ENCODE measurements at regions not wholly inside any gene's neighbourhood (a gene's known extent, or its start where the extent isn't known, plus 50 kb on each side); places are given as distances from the start of the nearest gene placed in this dataset.

DNA sequence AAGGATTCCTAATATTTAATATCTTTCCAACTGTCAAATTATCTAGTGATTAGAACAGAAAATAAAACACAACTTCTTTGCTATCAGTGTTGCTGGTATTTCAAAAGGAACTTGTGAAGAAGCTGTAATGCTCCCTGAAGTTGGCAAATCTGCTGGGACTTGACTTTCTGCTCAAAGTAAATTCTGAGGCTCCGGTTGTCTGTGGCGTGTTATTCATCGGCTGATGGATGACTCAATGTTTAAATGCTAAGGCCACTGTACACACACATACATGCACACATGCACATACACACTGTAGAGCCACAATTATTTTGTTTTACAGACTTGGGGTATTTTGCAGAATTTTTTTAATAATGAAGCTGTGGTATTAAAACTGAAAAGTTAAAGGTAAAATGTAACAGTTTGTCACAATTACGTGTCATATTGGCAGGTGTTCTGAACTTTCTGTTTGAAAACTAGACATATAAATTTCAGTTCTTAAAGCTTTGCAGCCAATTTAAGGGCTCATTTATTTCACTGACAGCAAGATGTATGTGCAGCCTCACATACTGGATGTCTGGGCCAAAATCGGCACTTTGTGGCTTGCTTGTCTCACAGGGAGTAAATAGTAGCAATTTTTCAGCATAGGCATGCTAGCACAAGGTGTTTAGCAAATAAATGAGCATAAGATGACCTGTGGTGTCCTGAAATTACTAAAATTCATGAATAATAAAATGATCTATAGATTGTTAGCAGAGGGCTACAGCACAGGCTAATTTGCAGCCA, 1691.7 kb upstream of the PCDH20 start:
- intact Hi-C loops (cut with DNase I) = no loop called here
- DNase-seq (ENCODE audit: low spot score) = no peak

DNA sequence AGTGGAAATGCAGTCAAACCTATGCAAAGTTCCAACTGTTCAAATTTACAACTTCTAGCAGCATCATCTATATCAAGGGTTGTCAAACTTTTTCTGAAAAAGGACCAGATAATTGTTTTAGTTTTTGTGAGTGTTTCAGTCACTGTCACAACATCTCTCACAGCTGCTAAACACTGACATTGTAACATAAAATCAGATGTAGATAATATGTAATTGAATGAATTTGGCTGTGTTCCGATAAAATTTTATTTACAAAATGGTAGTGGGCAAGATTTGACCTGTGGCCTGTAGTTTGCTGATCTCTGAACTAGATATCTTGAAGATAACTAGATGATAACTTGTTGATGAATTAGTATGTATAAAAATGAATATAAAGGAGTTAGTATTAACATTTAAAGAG, 1679.1 kb upstream of the PCDH20 start:
- DNase-seq (ENCODE audit: low spot score) = no peak
- intact Hi-C loops (cut with DNase I) = no loop called here

DNA sequence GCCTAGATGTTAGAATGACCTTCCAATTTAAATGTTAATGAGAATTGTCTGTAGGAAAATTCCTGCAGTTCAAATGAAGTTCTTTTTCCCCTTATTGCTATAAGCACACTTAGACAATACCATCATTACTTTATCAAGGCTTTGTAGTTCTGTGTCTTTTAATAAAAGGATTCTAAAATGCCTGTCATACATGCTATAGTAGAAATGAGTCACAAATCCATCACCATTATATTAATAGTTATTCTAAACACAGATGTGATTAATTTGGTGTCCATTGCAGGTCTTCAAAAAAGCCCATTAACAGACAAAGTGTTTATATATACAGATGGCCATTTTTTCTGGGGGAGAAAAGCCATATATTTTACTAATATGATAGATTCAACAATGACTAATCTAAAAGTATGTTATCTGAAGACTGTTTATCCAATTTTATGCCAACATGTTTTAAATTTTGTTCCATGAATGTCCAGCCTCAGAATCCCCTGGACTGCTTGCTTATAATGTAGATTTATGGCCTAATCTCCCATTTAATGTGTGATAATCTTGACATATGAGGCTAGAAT, 1678.3 kb upstream of the PCDH20 start:
- intact Hi-C loops (cut with DNase I) = no loop called here
- no peak for DNase-seq (ENCODE audit: low spot score)

DNA sequence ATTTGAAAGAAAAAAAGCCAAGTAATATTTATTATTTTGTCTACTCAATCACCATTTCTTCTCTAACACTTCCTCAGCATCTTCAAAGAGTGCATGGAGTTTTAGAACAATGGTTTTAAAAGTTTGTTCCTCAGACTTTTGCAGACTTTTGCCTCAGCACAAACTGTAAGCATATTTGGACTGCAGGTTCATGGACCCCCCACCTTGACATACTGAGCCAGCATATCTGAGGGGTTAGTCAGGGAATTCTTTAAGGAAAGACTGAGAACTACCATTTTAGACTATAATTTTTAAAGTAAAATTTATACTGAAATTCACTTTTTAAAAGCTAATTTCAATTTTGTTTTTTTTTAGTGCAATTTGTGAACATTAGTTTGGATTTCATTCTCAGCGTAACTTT, 1676.8 kb upstream of the PCDH20 start:
- no peak for DNase-seq (ENCODE audit: low spot score)
- intact Hi-C loops (cut with DNase I) = no loop called here

DNA sequence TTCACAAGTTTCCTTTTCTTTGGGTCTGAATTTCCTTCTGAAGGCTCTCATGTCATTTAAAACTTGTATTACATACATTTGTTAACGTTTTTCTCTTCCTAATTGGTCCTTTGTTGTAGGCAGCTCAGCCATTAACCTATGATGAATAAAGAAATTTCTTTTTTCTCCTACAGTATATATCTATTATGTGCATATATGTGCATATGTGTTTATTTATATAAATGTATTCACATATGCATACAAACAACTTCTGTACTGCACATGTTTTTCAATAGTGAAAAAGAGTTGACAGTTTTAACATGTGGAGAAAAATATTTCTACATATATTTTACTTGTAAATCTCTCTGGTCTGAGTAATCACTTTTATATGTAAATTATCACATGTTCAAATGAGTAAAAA, 1674.9 kb upstream of the PCDH20 start:
- no peak for DNase-seq (ENCODE audit: low spot score)
- intact Hi-C loops (cut with DNase I) = no loop called here

DNA sequence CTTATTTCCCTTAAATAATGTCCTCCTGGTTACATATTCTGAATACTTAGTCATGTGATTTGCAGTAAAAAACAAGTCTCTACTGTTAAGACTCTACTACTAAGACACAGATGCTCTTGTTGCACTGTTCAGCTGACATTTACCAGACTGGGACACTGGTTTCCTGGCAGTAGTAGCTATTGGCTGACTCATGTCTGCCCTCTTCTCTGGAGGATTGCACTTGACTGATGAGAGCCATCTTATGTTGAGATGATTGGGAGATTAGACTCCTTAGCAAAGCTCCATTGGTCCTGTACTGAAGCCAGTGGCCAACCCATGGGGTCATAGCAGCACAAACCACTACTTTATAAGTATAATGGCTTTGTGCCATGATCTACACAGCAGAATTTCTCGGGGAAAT, 1672.6 kb upstream of the PCDH20 start:
- intact Hi-C loops (cut with DNase I) = no loop called here
- DNase-seq (ENCODE audit: low spot score) = no peak

DNA sequence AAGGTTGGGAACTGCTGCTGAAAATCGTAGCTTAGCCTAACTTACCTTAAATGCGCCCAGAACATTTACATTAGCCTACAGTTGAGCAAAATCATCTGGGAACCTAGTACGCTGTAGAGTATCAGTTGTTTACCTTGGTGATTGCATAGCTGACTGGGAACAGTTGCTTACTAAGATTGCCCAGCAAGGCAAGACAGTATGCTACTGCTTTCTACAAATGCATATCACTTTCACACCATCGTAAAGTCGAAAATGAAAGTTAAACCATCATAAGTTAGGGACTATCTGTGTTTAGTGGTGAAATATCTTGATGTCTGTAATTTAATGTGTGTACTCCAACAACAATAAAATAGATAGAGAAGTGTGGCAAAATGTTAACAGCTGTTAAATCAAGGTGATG, 1670.6 kb upstream of the PCDH20 start:
- DNase-seq (ENCODE audit: low spot score) = no peak
- intact Hi-C loops (cut with DNase I) = no loop called here

DNA sequence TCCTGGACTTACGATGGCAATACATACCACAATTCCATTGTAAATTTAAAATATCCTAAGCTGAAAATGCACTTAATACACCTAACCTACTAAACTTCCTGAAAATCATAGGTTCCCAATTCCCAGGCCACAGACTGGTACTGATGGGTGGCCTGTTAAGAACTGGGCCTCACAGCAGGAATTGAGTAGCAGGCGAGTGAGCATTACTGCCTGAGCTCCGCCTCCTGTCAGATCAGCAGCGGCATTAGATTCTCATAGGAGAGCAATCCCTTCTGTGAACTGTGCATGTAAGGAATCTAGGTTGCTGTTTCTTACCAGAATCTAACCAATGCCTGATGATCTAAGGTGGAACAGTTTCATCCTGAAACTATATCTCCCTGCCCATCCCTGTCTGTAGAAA, 1670.2 kb upstream of the PCDH20 start:
- intact Hi-C loops (cut with DNase I) = no loop called here

DNA sequence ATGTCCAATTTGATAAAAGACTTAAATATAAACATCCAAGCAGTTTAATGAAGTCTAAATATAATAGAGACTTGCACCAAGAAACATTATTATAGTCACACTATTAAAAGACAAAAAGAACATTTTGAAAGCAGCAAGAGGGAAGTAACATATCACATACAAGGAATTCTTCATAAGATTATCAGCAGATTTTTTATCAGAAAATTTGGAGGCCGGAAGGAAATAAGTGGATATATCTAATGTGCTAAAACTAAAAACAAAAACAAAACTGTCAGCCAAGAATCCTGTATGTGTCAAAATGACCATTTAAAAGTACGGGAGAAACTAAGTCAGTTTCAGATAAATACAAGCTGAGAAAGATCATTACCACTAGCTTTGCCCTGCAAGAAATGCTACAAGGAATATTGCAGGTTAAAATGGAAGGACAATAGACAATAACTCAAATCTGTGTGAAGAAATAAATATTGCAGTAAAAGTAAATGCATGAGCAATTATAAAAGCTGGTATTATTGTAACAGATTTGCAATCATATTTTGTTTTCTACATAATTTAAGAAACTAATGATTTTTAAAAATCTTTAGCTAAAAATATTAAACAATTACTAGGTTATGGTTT, 1665.9 kb upstream of the PCDH20 start:
- no peak for DNase-seq (ENCODE audit: low spot score)
- intact Hi-C loops (cut with DNase I) = no loop called here

More for the DNA sequence above, 1670.2 kb upstream of the PCDH20 start:
- no peak for DNase-seq (ENCODE audit: low spot score)

DNA sequence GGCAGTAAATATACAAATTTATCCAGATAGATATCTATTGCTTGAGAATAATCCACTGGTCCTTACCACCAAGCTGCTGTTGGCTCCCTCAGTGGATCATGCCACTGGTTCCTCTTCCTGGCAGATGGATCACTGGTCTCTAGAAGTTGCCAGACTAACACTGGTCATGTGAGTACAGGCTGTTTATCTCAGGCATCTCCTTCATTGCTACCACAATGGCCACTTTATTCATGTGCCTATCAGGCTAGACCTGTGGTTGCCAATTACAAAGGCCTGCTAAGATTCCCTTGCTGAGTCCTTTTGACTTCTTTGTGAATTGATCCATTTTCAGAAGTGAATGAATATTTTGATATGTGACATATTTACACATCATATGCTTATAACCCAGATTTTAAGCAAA, 1659.5 kb upstream of the PCDH20 start:
- intact Hi-C loops (cut with DNase I) = no loop called here
- no peak for DNase-seq (ENCODE audit: low spot score)

DNA sequence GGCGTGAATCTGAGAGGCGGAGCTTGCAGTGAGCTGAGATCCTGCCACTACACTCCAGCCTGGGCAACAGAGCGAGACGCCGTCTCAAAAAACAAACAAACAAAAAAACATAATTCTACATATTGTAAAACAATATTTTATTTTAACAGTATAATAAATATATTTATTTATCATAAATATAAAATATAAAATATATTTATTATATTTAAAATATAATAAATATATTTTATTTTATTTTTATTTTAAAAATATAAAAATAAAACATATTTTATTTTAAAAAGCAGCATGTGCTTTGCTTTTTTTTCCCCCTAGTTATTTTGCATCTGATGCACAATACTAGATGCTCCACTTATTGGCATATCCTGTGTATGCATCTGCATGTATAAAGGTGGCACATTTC, 1634.6 kb upstream of the PCDH20 start:
- intact Hi-C loops (cut with DNase I) = no loop called here
- no peak for DNase-seq (ENCODE audit: low spot score)

DNA sequence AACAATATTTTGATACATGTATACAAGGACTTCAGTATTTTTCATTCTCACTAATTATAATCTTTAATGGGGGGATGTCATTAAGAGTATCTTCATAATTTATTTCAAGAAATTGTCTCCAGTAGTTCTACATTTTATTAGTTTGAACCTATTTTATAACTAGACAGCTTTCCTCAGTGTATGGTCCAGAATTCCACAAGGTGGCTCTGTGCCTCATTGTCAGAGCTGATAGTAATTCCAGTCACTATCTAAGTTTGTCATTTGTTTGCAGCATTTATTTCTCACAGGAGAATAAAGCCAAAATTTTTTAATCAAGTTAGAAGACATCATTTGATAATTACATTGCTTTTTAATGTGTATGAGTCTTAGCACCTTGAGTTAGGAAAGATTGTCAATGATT, 1633.0 kb upstream of the PCDH20 start:
- intact Hi-C loops (cut with DNase I) = no loop called here

DNA sequence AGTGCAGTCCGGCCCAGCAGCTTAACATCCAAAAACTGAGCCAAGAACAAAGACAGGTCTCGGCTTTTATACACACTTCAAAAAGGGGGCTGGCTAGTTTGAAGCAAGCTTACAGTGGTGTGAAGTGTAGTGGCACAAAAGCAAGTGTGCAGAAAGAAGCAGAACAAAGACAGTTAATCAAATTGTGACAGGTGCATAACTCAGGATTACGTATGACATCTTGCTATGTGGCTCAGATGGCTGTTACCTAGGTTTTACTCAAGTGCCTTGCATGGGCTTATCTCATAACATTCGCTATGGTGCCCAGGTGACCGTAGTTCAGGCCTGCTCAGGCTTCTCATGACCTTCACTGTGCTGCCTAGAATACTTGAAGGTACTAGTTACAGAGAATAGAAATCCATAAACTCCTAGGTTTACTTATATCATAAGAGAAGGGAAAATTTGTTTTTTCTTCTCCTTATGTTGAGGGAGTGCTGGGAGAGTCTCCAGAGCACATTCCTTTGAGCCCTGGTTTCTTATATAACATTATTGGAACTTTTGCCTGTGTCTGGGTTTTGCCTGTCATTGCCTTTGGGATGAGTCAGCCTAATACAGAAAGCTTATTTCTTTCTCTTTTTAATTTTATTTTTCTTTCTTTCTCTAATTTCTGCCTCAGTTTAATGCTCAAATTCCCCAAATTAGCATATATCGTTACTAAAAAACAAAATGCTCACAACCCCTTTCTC, 1629.1 kb upstream of the PCDH20 start:
- intact Hi-C loops (cut with DNase I) = no loop called here
- DNase-seq (ENCODE audit: low spot score) = no peak

More for the DNA sequence above, 1633.0 kb upstream of the PCDH20 start:
- no peak for DNase-seq (ENCODE audit: low spot score)

DNA sequence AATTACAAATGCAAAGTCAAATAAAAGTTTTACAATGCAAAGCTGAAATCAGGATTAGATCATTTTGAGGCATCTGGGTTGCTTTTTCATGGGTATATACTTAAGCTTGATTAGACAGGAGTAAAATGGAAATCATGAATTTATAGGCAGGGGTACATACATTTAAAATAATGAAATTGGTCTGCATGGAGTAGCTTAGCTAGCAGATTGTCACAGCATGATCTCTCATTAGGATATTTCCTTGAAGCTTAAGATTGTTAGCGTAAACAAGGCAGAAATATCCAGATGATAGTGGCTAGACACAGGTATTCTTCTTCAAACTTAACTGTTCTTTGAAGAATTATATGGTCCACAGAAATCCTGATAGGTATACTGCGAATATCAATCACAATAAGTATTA, 1627.0 kb upstream of the PCDH20 start:
- no peak for DNase-seq (ENCODE audit: low spot score)
- intact Hi-C loops (cut with DNase I) = no loop called here

DNA sequence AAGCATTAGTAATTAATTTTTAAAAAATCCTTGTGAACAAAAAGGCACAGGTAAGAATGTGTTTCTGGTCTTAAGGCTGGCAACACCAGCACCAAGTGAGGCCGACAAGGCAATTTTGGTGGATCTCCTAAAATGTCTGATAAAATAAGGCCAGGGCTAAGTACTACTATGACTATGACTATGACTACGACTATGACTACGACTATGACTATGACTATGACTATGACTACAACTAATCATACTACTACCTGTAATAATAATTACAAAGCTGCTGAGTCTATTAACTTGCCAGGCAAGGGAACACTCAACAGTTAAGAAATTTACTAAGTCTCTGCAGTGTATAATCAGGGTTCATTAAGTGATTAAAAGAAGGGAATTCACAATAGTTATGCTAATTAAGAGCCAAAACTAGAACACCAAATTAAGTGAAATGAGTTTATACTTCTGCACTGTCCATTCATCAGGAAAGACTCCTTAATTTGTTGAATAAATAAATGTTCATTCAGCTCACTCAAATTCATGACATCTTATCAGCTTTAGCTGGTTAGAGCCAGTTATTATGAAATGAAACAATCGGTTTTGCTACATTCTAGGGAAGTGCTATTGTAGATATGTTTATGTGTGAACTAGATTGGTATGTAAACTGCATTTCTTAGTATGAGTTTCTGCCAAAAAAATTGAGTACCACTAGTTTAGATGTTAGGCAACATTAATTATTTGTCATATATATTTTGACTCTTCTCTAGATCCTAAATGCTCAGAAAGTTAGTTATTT, 1626.2 kb upstream of the PCDH20 start:
- no peak for DNase-seq (ENCODE audit: low spot score)
- intact Hi-C loops (cut with DNase I) = no loop called here

DNA sequence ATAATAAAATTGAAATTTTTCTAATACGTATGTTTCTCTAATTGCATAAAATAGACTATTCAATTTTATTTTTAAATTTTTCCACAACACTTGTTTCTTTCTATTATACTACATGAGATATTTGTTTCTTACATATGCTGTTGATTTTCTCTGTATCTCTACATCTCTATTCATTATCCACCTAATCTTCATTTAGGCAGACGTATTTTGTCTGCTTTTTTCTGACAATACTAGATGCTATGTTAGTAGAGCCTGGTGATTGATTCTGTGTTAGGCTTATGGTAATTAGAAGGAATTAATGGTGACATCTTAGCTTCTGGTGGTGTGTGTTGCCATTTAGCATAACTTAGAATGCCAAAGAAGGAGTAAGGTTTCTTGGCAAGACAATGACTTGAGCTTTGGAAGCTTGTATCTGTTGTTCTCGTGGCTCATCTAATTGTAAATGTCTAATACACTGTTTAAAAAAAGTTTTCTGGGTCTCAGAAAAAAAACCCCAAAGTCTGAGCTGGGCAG, 1610.7 kb upstream of the PCDH20 start:
- intact Hi-C loops (cut with DNase I) = no loop called here
- DNase-seq (ENCODE audit: low spot score) = no peak

DNA sequence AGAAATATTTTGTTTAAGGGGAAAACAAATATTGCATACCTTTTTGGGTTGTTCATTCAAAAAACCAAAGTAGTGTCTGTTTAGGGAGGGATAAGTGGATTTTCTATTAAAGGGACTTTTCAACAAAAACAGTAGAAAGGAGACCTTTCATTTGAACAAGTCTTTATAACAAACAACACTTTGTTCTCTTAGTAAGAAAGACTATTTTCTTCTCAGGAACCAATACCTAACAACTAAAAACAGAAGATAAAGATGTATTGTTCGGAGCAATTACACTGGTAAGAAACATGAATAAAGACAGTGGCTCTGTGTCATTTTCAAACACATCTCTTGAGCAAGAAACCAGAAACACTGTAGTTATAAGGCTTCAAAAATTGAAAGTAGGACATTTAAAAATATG, 1610.1 kb upstream of the PCDH20 start:
- no peak for DNase-seq (ENCODE audit: low spot score)
- intact Hi-C loops (cut with DNase I) = no loop called here

DNA sequence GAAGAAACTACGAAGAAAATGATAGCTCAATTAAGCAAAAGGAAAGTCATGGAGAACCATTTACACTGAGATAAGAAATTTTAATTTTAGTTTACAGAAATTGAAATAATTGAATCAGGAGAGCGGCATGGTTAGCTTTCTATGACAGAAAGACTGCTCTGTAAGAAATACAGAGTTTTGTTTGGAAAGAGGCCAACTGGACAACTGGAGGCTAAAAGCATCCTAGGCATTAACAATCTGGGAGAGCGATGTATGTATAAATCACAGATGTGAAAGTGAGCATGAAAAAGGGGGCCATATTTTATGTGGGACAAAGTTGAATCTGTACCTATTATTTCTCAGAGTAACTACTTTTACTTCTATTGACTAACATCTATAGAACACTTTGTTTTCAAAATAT, 1608.8 kb upstream of the PCDH20 start:
- intact Hi-C loops (cut with DNase I) = no loop called here
- DNase-seq (ENCODE audit: low spot score) = no peak

DNA sequence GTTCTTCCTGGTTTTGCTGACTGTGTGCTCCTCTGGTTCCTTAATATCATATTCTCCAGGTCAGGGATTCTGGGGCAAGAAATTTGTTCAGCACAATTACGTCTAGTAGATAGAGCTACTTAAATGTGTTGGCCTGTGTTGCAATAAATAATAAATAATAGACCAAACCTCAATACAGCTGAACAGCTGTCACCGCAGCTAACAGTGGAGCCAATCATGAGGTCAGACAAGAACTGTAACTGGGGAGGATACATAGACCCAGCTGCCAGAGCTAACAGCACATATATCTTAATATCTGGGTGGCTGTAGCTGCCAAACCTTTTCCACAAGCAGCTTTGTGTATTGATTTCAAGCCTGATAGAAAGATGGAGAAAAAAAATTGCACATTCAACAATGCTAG, 1596.3 kb upstream of the PCDH20 start:
- intact Hi-C loops (cut with DNase I) = no loop called here

More for the DNA sequence above, 1596.3 kb upstream of the PCDH20 start:
- no peak for DNase-seq (ENCODE audit: low spot score)

Measured in cardiac septum (tissue), 1 donor.